ENCODE measurements at regions not wholly inside any gene's neighbourhood (a gene's known extent, or its start where the extent isn't known, plus 50 kb on each side); places are given as distances from the start of the nearest gene placed in this dataset.

DNA sequence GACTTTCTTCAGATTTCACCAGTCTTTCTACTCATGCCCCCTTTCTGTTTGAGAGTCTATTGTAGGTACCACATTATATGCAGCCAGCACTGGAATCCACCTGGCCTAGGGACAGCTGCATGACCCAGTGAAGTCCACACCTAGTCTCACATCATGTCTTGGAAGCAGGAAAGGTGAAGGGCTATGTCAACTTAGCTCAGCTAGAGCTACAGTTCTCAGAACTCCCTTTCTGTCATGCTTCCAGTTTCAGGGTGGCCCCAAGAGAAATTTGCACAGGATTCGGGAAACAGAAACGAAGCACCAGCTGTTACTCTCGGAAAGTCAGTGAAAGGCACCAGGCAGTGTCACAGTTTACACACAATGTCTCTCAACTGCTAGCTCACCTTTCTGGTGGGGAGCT, 51.6 kb upstream of the NLRP1 start:
- no peak for DNase-seq

DNA sequence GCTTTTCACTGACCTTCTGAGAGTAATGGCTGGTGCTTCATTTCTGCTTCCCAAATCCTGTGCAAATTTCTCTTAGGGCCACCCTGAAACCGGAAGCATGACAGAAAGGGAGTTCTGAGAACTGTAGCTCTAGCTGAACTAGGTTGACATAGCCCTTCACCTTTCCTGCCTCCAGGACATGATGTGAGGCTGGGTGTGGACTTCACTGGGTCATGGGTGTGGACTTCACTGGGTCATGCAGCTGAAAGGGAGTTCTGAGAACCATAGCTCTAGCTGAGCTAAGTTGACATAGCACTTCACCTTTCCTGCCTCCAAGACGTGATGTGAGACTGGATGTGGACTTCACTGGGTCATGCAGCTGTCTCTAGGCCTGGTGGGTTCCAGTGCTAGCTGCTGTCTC, 54.3 kb upstream of the NLRP1 start:
- no peak for DNase-seq

DNA sequence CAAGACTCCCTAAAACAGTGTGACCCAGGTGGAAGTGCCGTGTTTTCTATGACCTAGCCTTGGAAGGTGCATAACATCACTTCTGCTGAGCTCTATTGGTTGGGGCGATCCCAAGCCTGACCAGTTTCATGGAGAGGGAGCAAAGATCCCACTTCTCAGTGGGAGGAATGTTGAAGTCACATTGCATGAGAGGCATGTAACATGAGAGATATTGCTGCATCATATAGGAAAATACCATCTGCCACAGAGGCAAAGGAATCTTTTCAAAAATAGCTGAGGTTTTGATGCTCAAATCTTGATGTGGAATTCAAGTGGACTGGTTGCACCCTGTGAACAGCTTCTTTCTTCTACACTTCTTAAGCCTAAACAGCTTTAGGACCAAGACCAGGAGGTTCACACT, 56.4 kb upstream of the NLRP1 start:
- DNase-seq = no peak

DNA sequence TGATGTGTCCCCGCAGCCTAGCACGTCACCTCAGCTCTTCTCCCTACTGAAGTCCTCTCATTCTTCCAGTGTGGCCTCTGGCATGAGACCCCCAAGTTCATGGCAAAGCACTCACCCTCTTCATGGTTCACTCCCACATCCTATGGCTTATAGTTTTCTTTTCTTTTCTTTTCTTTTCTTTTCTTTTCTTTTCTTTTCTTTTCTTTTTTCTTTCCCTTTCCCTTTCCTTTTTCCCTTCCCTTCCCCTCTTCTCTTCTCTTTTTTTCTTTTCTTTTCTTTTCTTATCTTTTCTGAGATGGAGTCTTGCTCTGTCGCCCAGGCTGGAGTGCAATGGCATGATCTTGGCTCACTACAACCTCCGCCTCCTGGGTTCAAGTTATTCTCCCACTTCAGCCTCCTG, 58.4 kb upstream of the NLRP1 start:
- DNase-seq = no peak

DNA sequence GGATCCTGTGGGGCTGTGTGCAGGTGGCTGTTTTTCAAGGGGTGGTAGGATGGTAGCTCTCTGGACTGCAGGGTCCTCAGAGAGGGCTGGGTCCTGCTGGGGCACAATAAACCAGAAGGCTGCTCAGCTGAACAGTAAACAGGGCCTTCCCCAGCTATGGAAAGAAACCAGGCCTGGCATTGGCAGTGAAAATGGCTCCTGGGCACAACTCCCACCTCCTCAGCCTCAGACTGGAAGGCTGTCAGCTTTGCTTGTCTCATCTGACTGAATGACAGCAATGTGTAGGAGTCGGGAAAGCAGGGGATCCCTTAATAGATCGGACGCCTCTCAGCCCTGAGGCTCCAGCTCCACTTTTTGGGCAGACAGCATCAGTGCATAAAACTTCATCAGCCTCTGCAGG, 59.8 kb upstream of the NLRP1 start:
- no peak for DNase-seq

DNA sequence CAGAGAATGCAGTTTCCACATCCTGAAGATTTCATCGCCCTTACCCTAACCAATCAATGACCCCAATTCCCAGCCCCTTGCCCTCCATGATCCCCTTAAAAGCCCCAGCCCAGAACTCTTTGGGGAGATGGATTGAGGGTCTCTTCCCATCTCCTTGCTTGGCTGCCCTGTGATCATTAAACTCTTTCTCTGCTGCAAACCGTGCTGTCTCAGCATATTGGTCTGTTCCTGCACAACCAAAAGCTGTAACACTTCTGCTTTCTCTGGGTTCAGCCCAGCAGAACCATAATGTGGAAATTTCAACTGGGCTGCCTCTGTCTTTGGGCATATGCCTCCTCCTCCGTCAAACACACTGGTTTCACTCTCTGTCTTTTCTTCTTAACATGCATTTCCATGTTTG, 67.0 kb upstream of the NLRP1 start:
- no peak for DNase-seq

DNA sequence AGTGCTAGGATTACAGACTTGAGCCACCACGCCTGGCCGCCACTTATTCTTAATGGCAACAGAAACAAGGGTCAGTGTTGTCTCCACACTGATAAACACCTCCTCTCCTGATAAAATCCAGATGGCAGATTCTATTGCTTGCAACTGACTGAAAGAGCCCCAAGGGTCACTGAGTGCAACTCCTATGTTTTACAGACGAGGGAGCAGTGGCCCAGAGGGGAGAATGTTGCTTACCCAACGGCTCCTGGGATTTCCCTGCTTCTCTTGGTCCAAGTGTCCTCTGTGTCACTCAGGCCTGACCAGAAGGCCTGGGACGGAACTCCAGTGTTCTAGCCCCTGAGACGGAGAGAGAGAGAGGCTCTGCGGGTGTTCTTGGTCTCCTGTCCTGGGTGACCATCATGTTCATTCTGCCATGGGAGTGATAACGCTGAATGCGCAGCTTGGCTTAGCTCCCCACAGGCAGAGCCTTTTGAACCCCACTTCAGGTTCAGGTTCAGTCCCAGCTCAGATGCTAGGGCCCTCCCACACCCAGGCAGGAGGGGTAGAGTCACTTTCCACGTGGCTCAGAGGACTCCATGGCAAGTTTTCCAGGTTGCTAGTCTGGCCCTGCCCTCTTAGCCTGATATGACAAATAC, 77.3 kb upstream of the NLRP1 start:
- no peak for DNase-seq

DNA sequence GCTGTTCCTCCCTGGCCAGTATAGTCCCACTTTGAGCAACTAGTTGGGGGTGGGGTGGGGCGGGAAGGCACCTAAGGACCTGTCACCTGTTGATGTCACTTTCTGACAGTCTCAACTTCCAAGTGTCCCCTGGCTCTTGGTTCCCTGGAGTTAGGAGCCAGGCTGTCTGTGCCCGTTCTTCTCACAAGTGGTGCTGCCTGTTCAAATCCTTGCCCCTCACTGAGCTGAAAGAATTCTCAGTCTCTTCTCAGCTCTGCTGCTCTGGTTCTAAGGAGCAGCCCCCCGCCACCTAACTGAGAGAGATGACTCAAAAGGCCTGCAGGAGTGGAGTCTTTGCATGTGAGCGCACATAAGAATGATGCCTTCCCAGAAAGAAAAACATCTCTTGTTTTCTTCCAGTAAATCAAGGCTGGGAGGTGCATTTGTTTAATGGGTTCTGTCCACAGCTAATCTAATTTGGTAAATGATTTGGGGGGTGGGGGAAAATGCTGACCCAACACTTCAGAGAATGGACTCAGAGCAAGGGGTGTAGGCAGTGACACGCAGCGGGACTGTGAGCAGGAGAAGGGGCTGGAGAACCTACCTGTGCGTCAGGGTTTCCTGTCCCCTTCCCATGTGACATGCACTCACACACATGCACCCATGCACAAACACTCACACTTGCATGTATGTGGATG, 78.2 kb upstream of the NLRP1 start:
- DNase-seq = no peak

DNA sequence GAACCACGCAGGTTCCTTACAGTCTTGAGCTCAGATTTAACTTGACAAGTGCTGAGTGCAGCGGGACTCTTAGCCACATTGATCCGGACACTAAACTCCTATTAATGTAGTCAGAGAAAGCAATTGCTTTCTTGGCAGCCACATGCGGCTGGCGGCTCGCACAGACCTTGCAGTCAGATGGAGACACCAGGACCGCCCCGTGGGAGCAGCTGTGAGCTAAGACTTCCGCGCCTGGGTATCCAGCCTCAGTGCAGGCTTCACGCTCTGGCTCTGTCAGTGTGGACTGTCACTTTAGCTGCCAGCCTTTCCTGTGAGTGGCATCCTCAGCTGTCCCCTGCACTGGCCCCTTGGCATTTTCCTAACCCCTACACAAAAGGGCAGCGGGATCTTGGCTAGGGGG, 80.9 kb upstream of the NLRP1 start:
- no peak for DNase-seq

DNA sequence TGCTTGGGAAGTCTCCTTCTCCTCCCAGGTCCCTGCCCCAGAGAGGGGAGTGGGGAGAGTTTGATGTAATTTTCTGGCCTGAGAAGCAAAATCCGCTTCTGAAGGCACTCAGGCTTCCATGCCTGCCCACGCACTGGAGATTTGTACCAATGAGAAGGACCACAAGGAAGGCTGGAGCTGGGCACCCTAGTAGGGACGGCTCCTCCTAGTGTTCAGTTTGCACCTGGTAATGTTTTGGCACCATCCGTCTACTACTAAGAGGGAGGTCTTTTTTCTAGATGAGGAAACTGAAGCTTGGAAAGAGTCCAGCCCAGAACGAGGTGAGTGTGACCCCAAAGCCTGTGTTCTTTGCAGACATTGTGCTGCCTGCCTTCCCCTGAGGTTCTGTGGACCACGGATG, 83.6 kb upstream of the NLRP1 start:
- no peak for DNase-seq

DNA sequence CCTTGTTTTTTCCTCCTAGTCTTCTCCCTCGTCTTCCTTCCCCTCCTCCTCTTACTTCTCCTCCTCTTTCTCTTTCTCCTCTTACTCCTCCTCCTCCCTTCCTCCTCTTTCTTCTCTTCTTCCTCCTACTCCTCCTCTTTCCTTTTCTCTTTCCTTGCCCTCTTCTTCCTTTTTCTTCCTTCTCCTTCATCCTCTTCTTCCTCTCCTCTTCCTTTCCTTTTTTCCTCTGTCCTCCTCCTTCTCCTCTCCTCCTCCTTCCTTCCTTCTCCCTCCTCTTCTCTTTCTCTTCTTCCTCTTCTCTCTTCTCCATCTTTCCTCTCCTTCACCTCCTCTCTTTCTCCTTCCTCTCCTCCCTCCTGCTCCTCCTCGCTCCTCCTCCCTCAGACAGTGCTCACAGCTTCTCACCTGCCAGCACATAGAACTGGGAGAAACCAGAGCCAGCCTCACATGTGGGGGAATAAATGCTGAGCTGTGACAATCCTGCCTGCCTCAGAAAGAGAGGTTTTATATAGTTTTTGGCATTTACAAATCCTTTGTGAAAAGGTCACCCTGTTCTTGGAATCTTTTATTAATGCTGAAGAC, 84.3 kb upstream of the NLRP1 start:
- DNase-seq = no peak

DNA sequence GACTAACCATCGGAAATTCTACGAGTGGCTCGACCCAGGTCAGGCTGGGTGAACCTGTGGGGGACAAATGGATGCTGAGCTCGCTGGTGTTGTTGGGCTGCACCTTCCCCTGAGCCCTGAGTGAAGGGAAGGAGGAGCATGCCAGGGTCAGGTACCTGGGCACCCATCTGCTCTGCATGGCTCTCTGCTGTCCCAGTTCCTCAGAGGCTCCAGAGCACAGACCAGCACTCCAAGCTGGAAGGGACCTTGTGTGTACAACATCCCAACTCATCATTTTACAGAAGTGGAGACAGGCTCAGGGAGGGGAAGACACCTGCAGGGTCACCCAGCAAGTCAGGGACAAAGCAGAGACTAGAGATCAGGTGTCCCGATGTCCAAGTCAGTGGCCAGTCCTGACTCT, 84.9 kb upstream of the NLRP1 start:
- no peak for DNase-seq

DNA sequence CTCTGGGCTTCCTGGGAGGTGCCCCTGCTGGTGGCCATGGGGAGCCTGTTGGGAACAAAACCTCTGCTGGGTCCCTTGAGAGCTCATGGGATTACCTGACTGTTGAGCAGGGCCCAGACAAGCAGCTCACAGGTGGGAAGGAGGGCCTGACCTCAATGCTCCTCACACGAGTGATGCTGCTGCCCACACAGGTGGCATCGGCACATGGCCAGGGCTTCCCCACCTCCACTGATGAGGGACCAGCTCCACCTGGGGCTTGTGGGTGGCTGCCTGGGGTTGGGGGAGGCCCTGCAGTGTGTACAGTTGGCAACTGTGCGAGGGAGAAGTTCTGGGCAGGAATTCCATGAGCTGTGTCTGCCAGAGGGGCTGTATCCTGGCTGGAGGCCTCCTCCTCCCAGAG, 87.8 kb upstream of the NLRP1 start:
- no peak for DNase-seq

DNA sequence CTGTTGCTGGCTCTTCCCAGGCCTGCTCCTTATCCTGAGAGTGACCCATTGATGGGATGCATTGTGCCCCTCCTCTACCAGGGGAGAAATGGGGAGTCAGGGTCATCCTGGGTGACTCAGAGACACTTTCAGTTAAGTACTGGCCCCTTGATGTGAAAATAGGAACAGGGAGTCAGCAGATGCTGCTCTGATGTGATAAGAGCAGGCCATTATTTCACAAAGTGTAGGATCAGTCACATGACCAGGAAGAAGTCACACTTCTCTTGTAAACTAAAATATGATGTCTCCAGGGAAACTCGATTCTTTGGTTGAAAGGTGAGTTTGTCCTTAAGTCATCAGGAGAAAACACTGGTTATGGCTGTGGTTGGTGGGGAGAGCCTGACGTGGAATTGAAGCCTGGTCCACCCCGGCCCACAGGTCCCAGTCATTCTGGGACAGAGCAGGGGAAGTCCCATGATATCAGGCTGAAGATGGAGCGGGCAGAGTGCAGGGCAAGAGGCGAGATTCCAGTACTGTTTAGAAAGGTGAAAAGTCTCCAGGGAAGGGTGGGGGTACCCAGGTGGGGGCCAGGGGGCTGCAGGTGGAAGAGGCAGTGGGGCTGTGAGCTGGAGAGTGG, 88.6 kb upstream of the NLRP1 start:
- DNase-seq = no peak

DNA sequence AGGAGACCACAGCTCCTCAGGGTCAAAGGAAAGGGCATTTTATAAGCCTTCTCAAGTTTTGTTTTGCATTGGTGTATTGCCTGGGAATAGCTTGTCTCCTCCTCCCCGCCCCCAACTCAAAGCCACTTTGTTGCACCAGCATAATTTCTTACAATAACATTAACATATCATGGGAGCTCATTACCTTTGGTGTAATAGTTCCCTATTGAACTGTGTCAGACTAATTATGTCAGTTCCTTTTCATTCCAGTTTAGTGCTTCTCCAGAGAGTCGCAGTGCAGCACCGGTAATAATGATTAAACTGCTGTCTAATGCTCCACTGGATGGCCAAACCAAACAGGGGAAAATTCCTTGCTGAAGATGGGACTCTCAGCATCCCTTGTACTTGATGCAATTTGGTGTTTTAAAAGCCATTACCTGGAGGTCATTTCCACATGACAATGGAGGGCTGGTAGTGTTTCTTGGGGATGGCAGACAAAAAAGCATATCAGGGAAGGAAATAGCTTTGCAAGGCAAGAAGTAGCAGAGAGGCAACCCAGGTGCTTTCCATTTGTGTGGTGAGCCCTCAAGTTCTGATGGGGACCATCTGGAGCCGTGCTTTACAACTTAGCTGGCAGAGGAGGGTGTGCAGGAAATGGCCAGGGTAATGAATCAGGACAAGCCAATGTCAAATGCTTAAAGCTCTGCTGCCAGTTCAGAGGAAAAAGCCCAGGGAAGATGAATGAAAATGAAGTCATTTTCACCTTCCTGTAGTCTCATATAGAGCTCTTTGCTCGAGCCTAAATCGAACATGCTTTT, 91.5 kb upstream of the NLRP1 start:
- DNase-seq = no peak

DNA sequence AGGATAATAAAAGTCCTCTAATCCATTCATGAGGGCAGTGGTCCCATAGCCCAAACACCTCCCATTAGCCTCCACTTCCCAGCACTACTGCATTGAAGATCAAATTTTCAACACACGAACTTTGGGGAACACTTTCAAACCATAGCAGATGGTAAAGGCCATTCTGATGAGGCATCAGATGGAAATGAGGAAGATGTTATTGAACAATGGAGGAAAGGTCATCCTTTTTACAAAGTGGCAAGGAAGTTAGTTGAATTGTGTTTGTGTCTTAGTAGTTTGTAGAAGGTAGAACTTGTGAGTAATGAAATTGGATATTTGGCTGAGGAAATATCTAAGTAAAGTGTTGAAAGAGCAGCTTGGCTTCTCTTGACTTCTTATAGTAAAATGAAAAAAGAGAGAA, 93.3 kb upstream of the NLRP1 start:
- no peak for DNase-seq

DNA sequence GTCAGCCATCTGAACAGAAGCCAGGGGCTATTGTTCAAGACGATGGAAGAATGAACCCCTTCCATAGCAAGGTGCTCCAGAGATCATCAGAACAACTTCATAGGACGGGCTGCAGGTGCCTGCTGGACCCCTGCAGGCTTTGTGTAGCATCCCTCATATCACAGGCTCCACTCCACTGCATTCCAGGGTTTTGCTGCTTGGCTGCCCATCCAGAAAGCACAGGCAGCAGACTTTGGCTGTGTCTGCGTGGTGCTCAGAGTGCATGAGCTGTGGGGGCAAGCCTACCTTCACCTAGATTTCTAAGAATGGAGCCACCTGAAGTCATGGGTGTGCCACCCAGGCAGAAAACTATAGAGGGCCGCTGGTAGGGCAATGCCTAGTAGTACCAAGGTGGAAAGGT, 93.9 kb upstream of the NLRP1 start:
- no peak for DNase-seq

DNA sequence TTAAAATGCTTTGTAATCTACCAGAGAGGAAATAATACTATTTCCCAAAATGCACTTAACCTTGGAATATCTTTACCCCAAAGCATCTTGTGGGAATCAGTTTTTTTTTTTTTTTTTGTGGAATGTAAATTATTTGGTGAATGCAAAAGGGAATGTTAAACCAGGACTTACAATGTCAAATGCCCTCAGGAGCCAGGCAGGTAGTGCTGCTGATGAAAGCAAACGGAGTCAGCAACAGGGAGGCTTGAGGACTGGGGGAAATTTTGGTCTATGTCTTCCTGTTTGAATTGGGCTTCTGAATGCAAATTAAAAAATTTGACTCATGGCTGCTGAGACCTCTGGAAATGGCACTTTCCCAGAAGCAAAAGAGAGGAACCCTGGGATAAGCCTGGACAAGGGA, 96.5 kb upstream of the NLRP1 start:
- no peak for DNase-seq

DNA sequence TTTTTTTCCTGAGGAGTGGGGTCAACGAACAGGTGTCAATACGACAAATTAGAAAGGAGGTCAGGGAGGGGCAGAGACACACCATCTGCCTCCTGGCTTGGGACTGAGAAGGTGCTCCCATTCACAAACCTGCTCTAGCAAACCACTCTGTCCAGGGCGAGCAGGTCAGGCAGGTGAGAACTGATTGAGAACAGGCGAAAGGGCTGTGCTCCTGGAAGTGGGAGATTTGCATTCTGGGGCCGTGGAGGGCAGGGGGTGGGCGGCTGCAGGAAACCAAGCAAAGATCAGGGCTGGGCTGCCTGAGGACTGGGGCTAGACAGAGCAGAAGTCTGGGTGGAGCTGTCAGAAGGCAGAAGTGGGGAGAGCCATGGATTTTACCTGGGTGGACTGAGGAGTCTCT, 98.9 kb upstream of the NLRP1 start:
- no peak for DNase-seq

DNA sequence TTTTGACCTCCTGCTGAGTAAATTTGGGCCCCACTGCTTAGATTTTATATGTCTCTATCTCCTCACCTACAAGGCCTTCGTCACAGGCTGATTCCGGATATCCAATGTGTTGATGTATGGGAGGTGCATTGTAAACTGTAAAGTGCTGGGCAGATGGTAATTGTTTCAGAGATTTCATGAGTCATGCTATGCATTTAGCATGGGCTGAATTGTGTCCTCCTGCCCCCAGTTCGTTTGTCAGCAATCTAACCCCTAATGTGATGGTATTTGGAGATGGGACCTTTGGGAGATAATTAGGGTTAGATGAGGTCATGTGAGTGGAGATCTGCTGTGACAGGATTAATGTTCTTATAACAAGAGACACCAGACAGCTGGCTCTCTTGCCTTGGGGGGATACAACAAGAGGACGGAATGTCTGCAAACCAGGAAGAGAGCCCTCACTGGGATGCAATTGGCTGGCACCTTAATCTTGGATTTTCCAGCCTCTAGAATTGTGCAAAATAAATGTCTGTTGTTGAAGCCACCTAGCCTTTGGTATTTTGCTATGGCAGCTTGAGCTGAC, 101.8 kb upstream of the NLRP1 start:
- no peak for DNase-seq

DNA sequence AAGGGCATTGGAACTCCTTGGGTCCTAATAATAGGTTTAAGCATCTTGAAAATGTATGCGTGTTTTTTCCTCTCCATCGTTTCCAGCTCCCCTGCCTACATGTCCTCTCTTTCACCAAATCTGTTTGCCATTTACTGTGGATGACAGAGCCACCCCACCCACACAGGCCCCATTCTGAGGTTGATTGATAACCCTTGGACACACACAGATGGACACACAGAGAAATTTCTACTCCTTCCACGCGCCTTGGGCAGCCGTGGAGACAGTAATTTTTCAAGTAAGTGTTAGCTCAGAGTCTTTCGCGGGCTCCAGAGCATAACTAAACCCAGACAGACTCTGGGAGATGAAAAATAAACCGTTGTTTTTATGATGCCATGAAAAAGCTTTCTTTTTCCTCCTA, 103.3 kb upstream of the NLRP1 start:
- DNase-seq = no peak

DNA sequence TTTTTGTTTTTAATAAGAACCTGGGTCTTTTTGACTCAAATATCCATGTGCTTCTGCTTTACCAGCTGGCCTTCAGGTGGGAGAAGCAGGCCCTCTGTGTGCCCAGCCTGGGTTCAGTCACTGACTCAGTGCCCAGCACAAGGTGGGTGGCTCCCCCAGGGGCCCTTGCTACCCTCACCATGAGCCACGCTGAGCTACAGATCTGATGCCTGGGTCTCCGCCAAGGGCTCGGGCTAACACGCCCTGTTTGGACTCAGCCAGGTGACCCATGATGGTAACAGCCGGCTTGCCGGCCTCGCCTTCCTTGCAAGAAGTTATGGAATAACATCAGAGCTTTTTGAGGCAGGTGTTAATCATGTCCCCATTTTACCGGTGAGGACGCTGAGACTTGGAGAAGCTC, 109.5 kb upstream of the NLRP1 start:
- no peak for DNase-seq

DNA sequence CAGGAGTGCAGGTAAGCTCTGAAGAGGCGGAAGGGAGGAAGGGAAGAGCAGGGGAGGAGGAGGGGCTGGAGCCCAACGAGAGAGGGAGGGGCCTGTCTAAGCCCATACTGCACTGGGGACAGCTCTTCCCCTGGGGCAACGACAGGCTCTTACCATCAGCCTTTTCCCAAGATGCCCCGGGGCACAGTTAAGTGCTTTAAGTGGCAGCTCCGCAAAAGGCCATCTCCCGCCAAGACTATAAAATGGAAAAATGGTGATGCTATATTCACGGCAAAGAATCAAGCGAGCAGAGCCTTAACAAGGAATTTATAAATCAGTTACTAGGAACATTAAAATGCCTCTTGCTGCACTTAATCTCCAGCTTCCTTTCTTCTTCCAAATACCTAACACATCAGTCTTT, 110.2 kb upstream of the NLRP1 start:
- peak; percentile 82 for DNase-seq
